Right ventricle myocardium superior (tissue), 1 donor: ENCODE measurements at regions not wholly inside any gene's neighbourhood (a gene's known extent, or its start where the extent isn't known, plus 50 kb on each side); places are given as distances from the start of the nearest gene placed in this dataset. TPM values are rescaled to one million over a fixed set of nuclear protein-coding genes. Genes with fewer than 3 reads are reported as not detected.

Source experiments
- microRNA-seq: library from miRNA; unstranded; fragments of <30 nt; microRNA quantifications from one replicate; pipeline ENCODE4 v1.2.0, GENCODE V29; 2020
- donor health status: DM: no; HTN: yes; CAD: no; lungs with severe emphysema.

Small RNA genes lying in the stretch of these regions (microRNA-seq; reads per million reads assigned to microRNA genes)
- gene MIR587: not detected
